ENCODE measurements at regions not wholly inside any gene's neighbourhood (a gene's known extent, or its start where the extent isn't known, plus 50 kb on each side); places are given as distances from the start of the nearest gene placed in this dataset.

DNA sequence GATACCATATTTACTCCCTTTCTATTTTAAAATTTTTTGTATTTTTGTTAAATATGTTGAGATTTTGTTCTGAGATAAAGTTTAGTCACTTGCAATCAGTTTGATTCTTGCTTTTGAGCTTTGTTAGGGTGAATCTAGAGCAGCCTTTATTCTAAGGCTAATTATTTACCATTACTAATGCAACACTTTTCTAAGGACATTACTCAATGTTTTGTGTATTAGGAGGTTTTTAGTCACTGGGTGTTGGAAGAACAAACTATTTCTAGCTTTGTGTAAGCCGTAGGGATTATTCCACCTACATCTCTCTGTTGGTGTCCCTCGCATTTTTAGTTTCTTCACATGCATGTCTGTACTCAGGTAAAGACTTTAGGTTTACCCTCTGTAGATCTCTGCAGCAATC is 379.5 kb upstream of the CD180 start:
- Mint-ChIP-seq H3K4me3 (no peak overlapping the region), H3K9me3 (peaks cover 10% of the 10 kb centered on the region), H3K27ac (no peak overlapping the region), H3K27me3 (ENCODE audit: low read depth) (no peaks in the 10 kb centered on the region), H3K36me3 (no peaks in the 10 kb centered on the region), H3K4me1 (peaks cover 4% of the 10 kb centered on the region)
- ATAC-seq: no peak
- no peak for DNase-seq (ENCODE audit: low spot score)
- ChIA-PET POLR2A (no interaction called here), CTCF (no interaction called here)
- TF ChIP-seq ATF2 (CRISPR knock-in tag; IDR thresholded peaks at IDR 0.05; ENCODE audit: borderline replicate concordance, low read depth): no peak
- no peak for TF ChIP-seq JUN (CRISPR knock-in tag; IDR thresholded peaks at IDR 0.05)
- TF ChIP-seq, protein P1, sequence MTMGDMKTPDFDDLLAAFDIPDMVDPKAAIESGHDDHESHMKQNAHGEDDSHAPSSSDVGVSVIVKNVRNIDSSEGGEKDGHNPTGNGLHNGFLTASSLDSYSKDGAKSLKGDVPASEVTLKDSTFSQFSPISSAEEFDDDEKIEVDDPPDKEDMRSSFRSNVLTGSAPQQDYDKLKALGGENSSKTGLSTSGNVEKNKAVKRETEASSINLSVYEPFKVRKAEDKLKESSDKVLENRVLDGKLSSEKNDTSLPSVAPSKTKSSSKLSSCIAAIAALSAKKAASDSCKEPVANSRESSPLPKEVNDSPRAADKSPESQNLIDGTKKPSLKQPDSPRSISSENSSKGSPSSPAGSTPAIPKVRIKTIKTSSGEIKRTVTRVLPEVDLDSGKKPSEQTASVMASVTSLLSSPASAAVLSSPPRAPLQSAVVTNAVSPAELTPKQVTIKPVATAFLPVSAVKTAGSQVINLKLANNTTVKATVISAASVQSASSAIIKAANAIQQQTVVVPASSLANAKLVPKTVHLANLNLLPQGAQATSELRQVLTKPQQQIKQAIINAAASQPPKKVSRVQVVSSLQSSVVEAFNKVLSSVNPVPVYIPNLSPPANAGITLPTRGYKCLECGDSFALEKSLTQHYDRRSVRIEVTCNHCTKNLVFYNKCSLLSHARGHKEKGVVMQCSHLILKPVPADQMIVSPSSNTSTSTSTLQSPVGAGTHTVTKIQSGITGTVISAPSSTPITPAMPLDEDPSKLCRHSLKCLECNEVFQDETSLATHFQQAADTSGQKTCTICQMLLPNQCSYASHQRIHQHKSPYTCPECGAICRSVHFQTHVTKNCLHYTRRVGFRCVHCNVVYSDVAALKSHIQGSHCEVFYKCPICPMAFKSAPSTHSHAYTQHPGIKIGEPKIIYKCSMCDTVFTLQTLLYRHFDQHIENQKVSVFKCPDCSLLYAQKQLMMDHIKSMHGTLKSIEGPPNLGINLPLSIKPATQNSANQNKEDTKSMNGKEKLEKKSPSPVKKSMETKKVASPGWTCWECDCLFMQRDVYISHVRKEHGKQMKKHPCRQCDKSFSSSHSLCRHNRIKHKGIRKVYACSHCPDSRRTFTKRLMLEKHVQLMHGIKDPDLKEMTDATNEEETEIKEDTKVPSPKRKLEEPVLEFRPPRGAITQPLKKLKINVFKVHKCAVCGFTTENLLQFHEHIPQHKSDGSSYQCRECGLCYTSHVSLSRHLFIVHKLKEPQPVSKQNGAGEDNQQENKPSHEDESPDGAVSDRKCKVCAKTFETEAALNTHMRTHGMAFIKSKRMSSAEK (CRISPR knock-in tag; IDR thresholded peaks at IDR 0.05; ENCODE audit: borderline replicate concordance): no peak
- TF ChIP-seq, protein P2, sequence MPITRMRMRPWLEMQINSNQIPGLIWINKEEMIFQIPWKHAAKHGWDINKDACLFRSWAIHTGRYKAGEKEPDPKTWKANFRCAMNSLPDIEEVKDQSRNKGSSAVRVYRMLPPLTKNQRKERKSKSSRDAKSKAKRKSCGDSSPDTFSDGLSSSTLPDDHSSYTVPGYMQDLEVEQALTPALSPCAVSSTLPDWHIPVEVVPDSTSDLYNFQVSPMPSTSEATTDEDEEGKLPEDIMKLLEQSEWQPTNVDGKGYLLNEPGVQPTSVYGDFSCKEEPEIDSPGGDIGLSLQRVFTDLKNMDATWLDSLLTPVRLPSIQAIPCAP (CRISPR knock-in tag; IDR thresholded peaks at IDR 0.05): no peak
- no peak for TF ChIP-seq ARID4B (CRISPR knock-in tag; IDR thresholded peaks at IDR 0.05; ENCODE audit: borderline replicate concordance)
- no peak for TF ChIP-seq NR3C1 (CRISPR knock-in tag; conservative IDR thresholded peaks at IDR 0.05; ENCODE audit: low read depth)

DNA sequence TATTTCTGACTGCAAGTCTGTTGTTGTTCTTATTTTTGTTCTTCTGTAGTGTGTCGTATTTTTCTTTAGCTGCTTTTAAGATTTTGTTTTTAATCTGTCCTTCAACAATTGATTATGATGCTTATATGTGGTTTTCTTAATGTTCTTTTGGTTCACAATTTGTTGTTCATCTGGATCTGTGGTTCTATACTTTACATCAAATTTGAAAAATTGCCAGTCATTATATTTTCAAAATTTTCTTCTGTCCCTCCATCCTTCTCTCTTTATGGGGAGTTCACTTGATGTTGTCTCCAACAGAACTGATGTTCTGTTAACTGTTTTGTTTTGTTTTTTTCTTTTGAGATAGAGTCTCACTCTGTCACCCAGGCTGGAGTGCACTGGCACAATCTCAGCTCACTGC is 378.5 kb upstream of the CD180 start:
- no peaks in the 10 kb centered on the region for H3K27me3 Mint-ChIP-seq (ENCODE audit: low read depth)
- peaks cover 10% of the 10 kb centered on the region for H3K9me3 Mint-ChIP-seq
- no peak overlapping the region for H3K4me3 Mint-ChIP-seq
- ATAC-seq (no peak), DNase-seq (ENCODE audit: low spot score) (no peak)
- H3K4me1 Mint-ChIP-seq: peaks cover 4% of the 10 kb centered on the region
- ChIA-PET POLR2A (no interaction called here), CTCF (no interaction called here)
- no peak overlapping the region for H3K27ac Mint-ChIP-seq
- no peaks in the 10 kb centered on the region for H3K36me3 Mint-ChIP-seq
- no peak for TF ChIP-seq ELF4 (CRISPR knock-in tag; IDR thresholded peaks at IDR 0.05; ENCODE audit: low read depth)
- TF ChIP-seq ZNF396 (CRISPR knock-in tag; IDR thresholded peaks at IDR 0.05; ENCODE audit: borderline replicate concordance): no peak
- TF ChIP-seq, protein P3, sequence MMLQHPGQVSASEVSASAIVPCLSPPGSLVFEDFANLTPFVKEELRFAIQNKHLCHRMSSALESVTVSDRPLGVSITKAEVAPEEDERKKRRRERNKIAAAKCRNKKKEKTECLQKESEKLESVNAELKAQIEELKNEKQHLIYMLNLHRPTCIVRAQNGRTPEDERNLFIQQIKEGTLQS (CRISPR knock-in tag; conservative IDR thresholded peaks at IDR 0.05): no peak
- TF ChIP-seq ZNF317 (CRISPR knock-in tag; IDR thresholded peaks at IDR 0.05; ENCODE audit: borderline replicate concordance, low read depth): no peak
- no peak for TF ChIP-seq CBFB (CRISPR knock-in tag; IDR thresholded peaks at IDR 0.05; ENCODE audit: low read depth)
- TF ChIP-seq NFYB (CRISPR knock-in tag; conservative IDR thresholded peaks at IDR 0.05; ENCODE audit: low read depth): no peak
- TF ChIP-seq ATF6 (CRISPR knock-in tag; IDR thresholded peaks at IDR 0.05): no peak
- TF ChIP-seq, protein P4, sequence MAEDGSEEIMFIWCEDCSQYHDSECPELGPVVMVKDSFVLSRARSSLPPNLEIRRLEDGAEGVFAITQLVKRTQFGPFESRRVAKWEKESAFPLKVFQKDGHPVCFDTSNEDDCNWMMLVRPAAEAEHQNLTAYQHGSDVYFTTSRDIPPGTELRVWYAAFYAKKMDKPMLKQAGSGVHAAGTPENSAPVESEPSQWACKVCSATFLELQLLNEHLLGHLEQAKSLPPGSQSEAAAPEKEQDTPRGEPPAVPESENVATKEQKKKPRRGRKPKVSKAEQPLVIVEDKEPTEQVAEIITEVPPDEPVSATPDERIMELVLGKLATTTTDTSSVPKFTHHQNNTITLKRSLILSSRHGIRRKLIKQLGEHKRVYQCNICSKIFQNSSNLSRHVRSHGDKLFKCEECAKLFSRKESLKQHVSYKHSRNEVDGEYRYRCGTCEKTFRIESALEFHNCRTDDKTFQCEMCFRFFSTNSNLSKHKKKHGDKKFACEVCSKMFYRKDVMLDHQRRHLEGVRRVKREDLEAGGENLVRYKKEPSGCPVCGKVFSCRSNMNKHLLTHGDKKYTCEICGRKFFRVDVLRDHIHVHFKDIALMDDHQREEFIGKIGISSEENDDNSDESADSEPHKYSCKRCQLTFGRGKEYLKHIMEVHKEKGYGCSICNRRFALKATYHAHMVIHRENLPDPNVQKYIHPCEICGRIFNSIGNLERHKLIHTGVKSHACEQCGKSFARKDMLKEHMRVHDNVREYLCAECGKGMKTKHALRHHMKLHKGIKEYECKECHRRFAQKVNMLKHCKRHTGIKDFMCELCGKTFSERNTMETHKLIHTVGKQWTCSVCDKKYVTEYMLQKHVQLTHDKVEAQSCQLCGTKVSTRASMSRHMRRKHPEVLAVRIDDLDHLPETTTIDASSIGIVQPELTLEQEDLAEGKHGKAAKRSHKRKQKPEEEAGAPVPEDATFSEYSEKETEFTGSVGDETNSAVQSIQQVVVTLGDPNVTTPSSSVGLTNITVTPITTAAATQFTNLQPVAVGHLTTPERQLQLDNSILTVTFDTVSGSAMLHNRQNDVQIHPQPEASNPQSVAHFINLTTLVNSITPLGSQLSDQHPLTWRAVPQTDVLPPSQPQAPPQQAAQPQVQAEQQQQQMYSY (CRISPR knock-in tag; IDR thresholded peaks at IDR 0.05): no peak
- no peak for TF ChIP-seq HMGA2 (CRISPR knock-in tag; IDR thresholded peaks at IDR 0.05)

Measured in WTC11 (cell line).